Medulla oblongata (tissue), 1 donor: ENCODE measurements at regions not wholly inside any gene's neighbourhood (a gene's known extent, or its start where the extent isn't known, plus 50 kb on each side); places are given as distances from the start of the nearest gene placed in this dataset.

ENCODE experiments used
- DNase-seq: peaks from one replicate; pipeline ENCODE4 v3.0.0-alpha.2; 2015; ENCODE audit errors: extremely low spot score

- DNase-seq = no peak
These were observed 336.5 kb upstream of the MMADHC start for GRCh38 chr2:149924028-149924427.

- DNase-seq = no peak
These were observed 334.5 kb upstream of the MMADHC start for GRCh38 chr2:149921911-149922616.

GRCh38 chr2:149920389-149920788 is 332.8 kb upstream of the MMADHC start:
- no peak for DNase-seq

- DNase-seq = no peak
These were observed 327.6 kb upstream of the MMADHC start for GRCh38 chr2:149915151-149915550.

GRCh38 chr2:149908726-149909683 is 321.4 kb upstream of the MMADHC start:
- DNase-seq = no peak

- no peak for DNase-seq
These were observed 319.3 kb upstream of the MMADHC start for GRCh38 chr2:149906886-149907285.

GRCh38 chr2:149904352-149905175 is 317.0 kb upstream of the MMADHC start:
- DNase-seq = no peak

GRCh38 chr2:149903626-149904025 is 316.1 kb upstream of the MMADHC start:
- no peak for DNase-seq

GRCh38 chr2:149902081-149902480 is 314.5 kb upstream of the MMADHC start:
- DNase-seq = no peak

- no peak for DNase-seq
These were observed 313.8 kb upstream of the MMADHC start for GRCh38 chr2:149901231-149901859.

- no peak for DNase-seq
These were observed 311.8 kb upstream of the MMADHC start for GRCh38 chr2:149899390-149899789.

GRCh38 chr2:149894760-149895159 is 307.2 kb upstream of the MMADHC start:
- peak; percentile 31 for DNase-seq

GRCh38 chr2:149894226-149894625 is 306.7 kb upstream of the MMADHC start:
- DNase-seq = no peak

- DNase-seq = no peak
These were observed 305.0 kb upstream of the MMADHC start for GRCh38 chr2:149892563-149892962.

GRCh38 chr2:149885946-149886345 is 298.4 kb upstream of the MMADHC start:
- no peak for DNase-seq

- no peak for DNase-seq
These were observed 297.9 kb upstream of the MMADHC start for GRCh38 chr2:149885468-149885867.

GRCh38 chr2:149884871-149885270 is 297.3 kb upstream of the MMADHC start:
- DNase-seq = no peak

GRCh38 chr2:149877913-149878312 is 290.3 kb upstream of the MMADHC start:
- no peak for DNase-seq

GRCh38 chr2:149877074-149877473 is 289.5 kb upstream of the MMADHC start:
- no peak for DNase-seq

- no peak for DNase-seq
These were observed 286.4 kb upstream of the MMADHC start for GRCh38 chr2:149873936-149874335.

GRCh38 chr2:149872638-149873150 is 285.1 kb upstream of the MMADHC start:
- DNase-seq = no peak
